HL-60 (cell line): ENCODE measurements at regions not wholly inside any gene's neighbourhood (a gene's known extent, or its start where the extent isn't known, plus 50 kb on each side); places are given as distances from the start of the nearest gene placed in this dataset.
"Not testable (repeated sequence)": the region's sequence is repeated elsewhere in the genome, so short reads cannot be mapped to it uniquely, and the experiment has no call there.

ENCODE experiments used
- DNase-seq, 2 experiments: peaks; one replicate each; pipeline ENCODE4 v3.0.0-alpha.2; 2010 to 2020; ENCODE audit warnings: low read depth in 1 of 2, low spot score in 1 of 2
- H3K27ac ChIP-seq: fragments of 250-450 bp; sonication (Bioruptor Pico); replicated peaks from 2 replicates; pipeline ENCODE4 v1.5.1; 2020; ENCODE audit warnings: mild to moderate bottlenecking, moderate library complexity
- H3K27me3 ChIP-seq: fragments of 250-450 bp; sonication (Bioruptor Pico); 2 replicates; pipeline ENCODE4 v1.5.1; 2021; ENCODE audit warnings: mild to moderate bottlenecking, moderate library complexity; ENCODE audit not compliant: insufficient read depth, poor library complexity, severe bottlenecking
- H3K4me3 ChIP-seq: replicated peaks from 2 replicates; pipeline ENCODE4 v1.5.1; 2011; ENCODE audit warnings: mild to moderate bottlenecking, control low read depth, low read length; ENCODE audit not compliant: insufficient read depth
- GABPA ChIP-seq: IDR thresholded peaks from 2 replicates; pipeline ENCODE4 v1.6.1; 2012; ENCODE audit warnings: low read depth
- POLR2AphosphoS5 ChIP-seq: IDR thresholded peaks from 2 replicates; pipeline ENCODE4 v1.6.1; 2012; ENCODE audit warnings: low read depth
- SPI1 ChIP-seq: IDR thresholded peaks from 2 replicates; pipeline ENCODE4 v1.6.1; 2012; ENCODE audit warnings: low read depth, mild to moderate bottlenecking, borderline replicate concordance
- TF ChIP-seq, protein P1 (sequence below): IDR thresholded peaks from one replicate; pipeline ENCODE4 v1.5.1; 2011; ENCODE audit warnings: low read length, control low read depth, inconsistent platforms; ENCODE audit not compliant: insufficient read depth
- TF ChIP-seq, protein P2 (sequence below): IDR thresholded peaks from 2 replicates; pipeline ENCODE4 v1.6.1; 2012; ENCODE audit warnings: low read depth; ENCODE audit not compliant: insufficient replicate concordance

DNA sequence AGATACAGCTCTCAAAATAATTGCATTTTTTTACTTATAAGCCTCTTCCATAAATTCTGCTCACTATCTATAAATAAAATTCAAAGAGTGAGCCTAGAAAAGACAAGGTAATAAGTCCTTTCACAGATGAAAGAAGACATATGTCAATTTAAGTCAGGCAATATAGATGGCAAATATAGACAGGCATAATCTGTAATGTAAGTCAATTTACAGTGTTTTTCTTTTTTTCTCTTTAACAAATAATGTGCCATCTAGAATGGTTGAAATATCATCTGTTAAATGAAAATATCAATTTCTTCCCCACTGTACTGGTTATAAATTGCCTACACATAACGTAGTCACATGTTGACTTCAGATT lies 1409.2 kb upstream of the GOT2 start:
- H3K4me3 ChIP-seq, result no peak overlapping the region
- TF ChIP-seq GABPA, result no peak
- TF ChIP-seq, protein P1, sequence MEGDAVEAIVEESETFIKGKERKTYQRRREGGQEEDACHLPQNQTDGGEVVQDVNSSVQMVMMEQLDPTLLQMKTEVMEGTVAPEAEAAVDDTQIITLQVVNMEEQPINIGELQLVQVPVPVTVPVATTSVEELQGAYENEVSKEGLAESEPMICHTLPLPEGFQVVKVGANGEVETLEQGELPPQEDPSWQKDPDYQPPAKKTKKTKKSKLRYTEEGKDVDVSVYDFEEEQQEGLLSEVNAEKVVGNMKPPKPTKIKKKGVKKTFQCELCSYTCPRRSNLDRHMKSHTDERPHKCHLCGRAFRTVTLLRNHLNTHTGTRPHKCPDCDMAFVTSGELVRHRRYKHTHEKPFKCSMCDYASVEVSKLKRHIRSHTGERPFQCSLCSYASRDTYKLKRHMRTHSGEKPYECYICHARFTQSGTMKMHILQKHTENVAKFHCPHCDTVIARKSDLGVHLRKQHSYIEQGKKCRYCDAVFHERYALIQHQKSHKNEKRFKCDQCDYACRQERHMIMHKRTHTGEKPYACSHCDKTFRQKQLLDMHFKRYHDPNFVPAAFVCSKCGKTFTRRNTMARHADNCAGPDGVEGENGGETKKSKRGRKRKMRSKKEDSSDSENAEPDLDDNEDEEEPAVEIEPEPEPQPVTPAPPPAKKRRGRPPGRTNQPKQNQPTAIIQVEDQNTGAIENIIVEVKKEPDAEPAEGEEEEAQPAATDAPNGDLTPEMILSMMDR, result no peak
- H3K27ac ChIP-seq, result no peak overlapping the region
- H3K27me3 ChIP-seq, result no peaks in the 10 kb centered on the region
- no peak for DNase-seq

DNA sequence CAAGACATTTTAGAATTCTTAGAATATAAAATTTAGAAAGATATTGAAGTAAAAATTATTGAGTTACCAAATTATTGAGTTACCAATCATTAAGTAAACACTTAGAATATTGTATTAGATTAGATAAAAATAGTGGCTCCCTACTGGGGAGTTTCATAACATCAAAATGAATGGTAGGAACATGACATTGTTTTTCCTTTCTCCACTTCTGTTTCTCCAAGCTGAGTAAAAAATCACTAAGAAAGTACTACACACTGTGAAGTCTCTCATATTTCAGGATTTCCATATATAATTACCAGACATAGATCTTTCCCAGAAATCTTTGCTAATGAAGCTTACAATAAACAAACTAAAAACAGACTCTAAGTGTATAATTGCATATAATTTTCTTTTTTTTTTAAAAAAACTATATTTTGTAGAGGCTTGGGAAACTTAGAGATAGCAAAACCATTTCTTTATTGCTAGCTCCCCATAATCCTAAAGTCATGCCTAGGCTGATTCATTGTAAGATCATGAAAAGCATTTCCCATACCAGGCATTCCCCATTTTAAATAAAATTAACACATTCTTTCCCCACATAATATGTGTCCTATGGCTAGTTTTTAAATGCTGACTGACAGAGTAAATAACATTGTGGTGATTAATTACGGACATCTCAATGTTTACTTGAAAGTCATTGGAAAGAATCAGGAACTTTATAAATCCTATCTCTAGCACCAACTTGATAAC lies 1408.7 kb upstream of the GOT2 start:
- no peak overlapping the region for H3K4me3 ChIP-seq
- no peak overlapping the region for H3K27ac ChIP-seq
- TF ChIP-seq, protein P1, result no peak
- TF ChIP-seq SPI1, result no peak
- no peak for TF ChIP-seq POLR2AphosphoS5
- no peak for TF ChIP-seq GABPA
- TF ChIP-seq, protein P2, sequence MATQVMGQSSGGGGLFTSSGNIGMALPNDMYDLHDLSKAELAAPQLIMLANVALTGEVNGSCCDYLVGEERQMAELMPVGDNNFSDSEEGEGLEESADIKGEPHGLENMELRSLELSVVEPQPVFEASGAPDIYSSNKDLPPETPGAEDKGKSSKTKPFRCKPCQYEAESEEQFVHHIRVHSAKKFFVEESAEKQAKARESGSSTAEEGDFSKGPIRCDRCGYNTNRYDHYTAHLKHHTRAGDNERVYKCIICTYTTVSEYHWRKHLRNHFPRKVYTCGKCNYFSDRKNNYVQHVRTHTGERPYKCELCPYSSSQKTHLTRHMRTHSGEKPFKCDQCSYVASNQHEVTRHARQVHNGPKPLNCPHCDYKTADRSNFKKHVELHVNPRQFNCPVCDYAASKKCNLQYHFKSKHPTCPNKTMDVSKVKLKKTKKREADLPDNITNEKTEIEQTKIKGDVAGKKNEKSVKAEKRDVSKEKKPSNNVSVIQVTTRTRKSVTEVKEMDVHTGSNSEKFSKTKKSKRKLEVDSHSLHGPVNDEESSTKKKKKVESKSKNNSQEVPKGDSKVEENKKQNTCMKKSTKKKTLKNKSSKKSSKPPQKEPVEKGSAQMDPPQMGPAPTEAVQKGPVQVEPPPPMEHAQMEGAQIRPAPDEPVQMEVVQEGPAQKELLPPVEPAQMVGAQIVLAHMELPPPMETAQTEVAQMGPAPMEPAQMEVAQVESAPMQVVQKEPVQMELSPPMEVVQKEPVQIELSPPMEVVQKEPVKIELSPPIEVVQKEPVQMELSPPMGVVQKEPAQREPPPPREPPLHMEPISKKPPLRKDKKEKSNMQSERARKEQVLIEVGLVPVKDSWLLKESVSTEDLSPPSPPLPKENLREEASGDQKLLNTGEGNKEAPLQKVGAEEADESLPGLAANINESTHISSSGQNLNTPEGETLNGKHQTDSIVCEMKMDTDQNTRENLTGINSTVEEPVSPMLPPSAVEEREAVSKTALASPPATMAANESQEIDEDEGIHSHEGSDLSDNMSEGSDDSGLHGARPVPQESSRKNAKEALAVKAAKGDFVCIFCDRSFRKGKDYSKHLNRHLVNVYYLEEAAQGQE, result no peak
- no peaks in the 10 kb centered on the region for H3K27me3 ChIP-seq
- DNase-seq, result no peak

DNA sequence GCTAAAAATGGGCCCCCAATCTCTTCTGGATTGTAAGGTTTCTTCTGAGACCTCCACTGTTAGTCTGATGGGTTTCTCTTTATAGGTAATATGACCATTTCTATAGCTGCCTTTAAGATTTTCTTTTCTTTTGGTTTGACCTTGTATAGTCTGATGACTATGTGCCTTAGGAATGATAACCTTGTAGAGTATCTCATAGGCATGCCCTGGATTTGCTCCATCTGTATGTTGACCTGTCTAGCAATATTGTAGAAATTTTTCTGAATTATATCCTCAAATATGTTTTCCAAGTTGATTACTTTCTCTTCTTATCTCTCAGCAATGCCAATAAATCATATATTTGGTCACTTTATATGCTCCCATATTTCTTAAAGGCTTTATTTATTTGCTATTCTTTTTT lies 1403.8 kb upstream of the GOT2 start:
- TF ChIP-seq POLR2AphosphoS5 (no peak), SPI1 (no peak)
- TF ChIP-seq, protein P2, result no peak
- TF ChIP-seq, protein P1, result no peak
- Histone ChIP-seq H3K4me3 (no peak overlapping the region), H3K27ac (no peak overlapping the region), H3K27me3 (no peaks in the 10 kb centered on the region)
- no peak for DNase-seq

DNA sequence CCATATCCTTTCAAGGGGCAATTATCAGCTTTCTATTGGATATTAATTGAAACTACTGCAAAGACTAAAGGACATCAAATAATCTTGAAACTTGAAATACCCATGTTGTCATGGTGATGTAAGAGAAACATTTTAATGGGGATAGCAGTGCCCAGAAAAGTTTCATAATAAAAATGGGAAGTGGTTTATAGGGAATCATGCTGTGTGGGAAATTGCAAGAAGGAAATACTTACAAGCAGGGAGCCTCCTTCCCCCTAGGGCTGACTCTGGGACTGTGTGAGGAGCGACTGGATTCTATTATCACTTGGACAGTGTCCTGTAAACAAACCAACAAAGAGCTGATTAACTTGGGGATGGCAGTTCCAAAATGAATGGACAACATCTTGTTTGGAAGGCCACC lies 1393.1 kb upstream of the GOT2 start:
- DNase-seq, result no peak
- Histone ChIP-seq H3K27me3 (no peaks in the 10 kb centered on the region), H3K4me3 (no peak overlapping the region), H3K27ac (no peak overlapping the region)
- no peak for TF ChIP-seq SPI1
- TF ChIP-seq, protein P1, result no peak
- TF ChIP-seq, protein P2, result no peak
- TF ChIP-seq POLR2AphosphoS5, result no peak
- TF ChIP-seq GABPA, result no peak

DNA sequence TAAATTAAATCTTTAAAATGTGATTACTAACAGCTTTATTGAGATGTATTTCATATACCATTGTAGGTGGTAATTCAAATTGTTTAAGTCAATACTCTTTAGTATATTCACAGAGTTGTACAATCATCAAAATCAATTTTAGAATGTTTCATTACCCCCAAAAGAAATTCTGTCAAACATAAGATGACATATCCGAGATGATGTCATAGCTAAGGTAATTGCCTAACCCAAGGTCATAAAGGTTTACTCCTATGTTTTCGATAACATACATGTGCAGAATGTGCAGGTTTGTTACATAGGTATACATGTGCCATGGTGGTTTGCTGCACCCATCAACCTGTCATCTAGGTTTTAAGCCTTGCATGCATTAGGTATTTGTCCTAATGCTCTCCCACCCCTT lies 1392.0 kb upstream of the GOT2 start:
- not testable (repeated sequence) for DNase-seq, H3K27ac ChIP-seq, H3K4me3 ChIP-seq, H3K27me3 ChIP-seq
